Prostate gland (tissue), 2 donors: ENCODE measurements at regions not wholly inside any gene's neighbourhood (a gene's known extent, or its start where the extent isn't known, plus 50 kb on each side); places are given as distances from the start of the nearest gene placed in this dataset.

ENCODE experiments used
- DNase-seq: peaks from one replicate; pipeline ENCODE4 v3.0.0-alpha.2; 2019; ENCODE audit warnings: low spot score
- H3K27ac ChIP-seq, 2 donors: fragments of 200-600 bp; sonication (generic); 2 replicates each; pipeline ENCODE4 v1.5.1; 2017 to 2019
- H3K27me3 ChIP-seq: fragments of 200-600 bp; sonication (generic); replicated peaks from 2 replicates; pipeline ENCODE4 v1.5.1; 2019; ENCODE audit not compliant: insufficient read depth
- H3K36me3 ChIP-seq, 2 donors: fragments of 200-600 bp; sonication (generic); 1 replicate in 1 of 2; 2 replicates in 1 of 2; pipeline versions ENCODE4 v1.5.1 to v1.8.1; 2017 to 2019
- H3K4me1 ChIP-seq: fragments of 200-600 bp; sonication (generic); replicated peaks from 2 replicates; pipeline ENCODE4 v1.5.1; 2019
- H3K4me3 ChIP-seq, 2 donors: fragments of 200-600 bp; sonication (generic); 2 replicates each; pipeline ENCODE4 v1.5.1; 2017 to 2019
- H3K9me3 ChIP-seq: fragments of 200-600 bp; sonication (generic); 2 replicates; pipeline ENCODE4 v1.5.1; 2017
- CTCF ChIP-seq, 4 experiments: fragments of 200-600 bp in 2 of 4; fragments of 450-650 bp in 2 of 4; sonication (generic) in 2 of 4; IDR thresholded peaks; 1 replicate in 3 of 4; 2 replicates in 1 of 4; pipeline ENCODE4 v1.5.1; 2016 to 2019; ENCODE audit warnings: antibody characterized with exemption in 4 of 4, mild to moderate bottlenecking in 2 of 4, moderate library complexity in 2 of 4
- POLR2A ChIP-seq: fragments of 450-650 bp; IDR thresholded peaks from one replicate; pipeline ENCODE4 v1.6.1; 2016; ENCODE audit warnings: antibody characterized with exemption, mild to moderate bottlenecking
- POLR2AphosphoS5 ChIP-seq: sonication (generic); formaldehyde crosslinking; IDR thresholded peaks from one replicate; pipeline ENCODE4 v1.6.1; 2017; ENCODE audit warnings: antibody characterized with exemption
- WGBS: methylation state at CpG from one replicate; pipeline ENCODE4 v1.1.5; 2018; 5-methylcytosine and 5-hydroxymethylcytosine counted together
- intact Hi-C: fragments of 100-400 bp; cut with DNase I; formaldehyde crosslinking; loops from one replicate; pipeline ENCODE4 v1.14.2; 2022

GRCh38 chrX:30948626-30949025 lies 59.6 kb upstream of the TAB3 start:
- intact Hi-C loops = no loop called here
- Histone ChIP-seq H3K4me3 (no peak overlapping the region), H3K27me3 (no peaks in the 10 kb centered on the region), H3K9me3 (no peaks in the 10 kb centered on the region), H3K4me1 (no peaks in the 10 kb centered on the region), H3K36me3 (no peaks in the 10 kb centered on the region), H3K27ac (no peak overlapping the region)
- TF ChIP-seq POLR2A = no peak
- no peak for TF ChIP-seq POLR2AphosphoS5
- TF ChIP-seq CTCF (IDR thresholded peaks at IDR 0.05) = no peak
- WGBS = 87% methylated on average over 3 of the region's 3 CpGs
- DNase-seq = no peak

- H3K9me3 ChIP-seq = no peaks in the 10 kb centered on the region
- WGBS = 77% methylated on average over 2 of the region's 2 CpGs
- H3K4me1 ChIP-seq = no peaks in the 10 kb centered on the region
- no peak overlapping the region for H3K27ac ChIP-seq
- no peak overlapping the region for H3K4me3 ChIP-seq
- no peak for TF ChIP-seq POLR2AphosphoS5
- TF ChIP-seq POLR2A = no peak
- TF ChIP-seq CTCF (IDR thresholded peaks at IDR 0.05) = no peak
- H3K36me3 ChIP-seq = no peaks in the 10 kb centered on the region
- intact Hi-C loops = no loop called here
- DNase-seq = no peak
- no peaks in the 10 kb centered on the region for H3K27me3 ChIP-seq
Observed at GRCh38 chrX:30948051-30948450, 59.0 kb upstream of the TAB3 start.

GRCh38 chrX:30943984-30944383 lies 54.9 kb upstream of the TAB3 start:
- no peaks in the 10 kb centered on the region for H3K27me3 ChIP-seq
- H3K27ac ChIP-seq = no peak overlapping the region
- no peak overlapping the region for H3K4me3 ChIP-seq
- DNase-seq = no peak
- no peak for TF ChIP-seq POLR2AphosphoS5
- TF ChIP-seq POLR2A = no peak
- TF ChIP-seq CTCF (IDR thresholded peaks at IDR 0.05) = no peak
- no peaks in the 10 kb centered on the region for H3K36me3 ChIP-seq
- H3K4me1 ChIP-seq = no peaks in the 10 kb centered on the region
- intact Hi-C loops = no loop called here
- no peaks in the 10 kb centered on the region for H3K9me3 ChIP-seq

- TF ChIP-seq CTCF (IDR thresholded peaks at IDR 0.05) (no peak), POLR2A (no peak), POLR2AphosphoS5 (no peak)
- Histone ChIP-seq H3K27ac (no peak overlapping the region), H3K4me1 (no peaks in the 10 kb centered on the region), H3K4me3 (no peak overlapping the region), H3K36me3 (no peaks in the 10 kb centered on the region), H3K27me3 (no peaks in the 10 kb centered on the region), H3K9me3 (no peaks in the 10 kb centered on the region)
- intact Hi-C loops = no loop called here
- 73% methylated on average over 1 of the region's 1 CpG for WGBS
- DNase-seq = no peak
Observed at GRCh38 chrX:30941898-30942297, 52.8 kb upstream of the TAB3 start.

- no peak overlapping the region for H3K4me3 ChIP-seq
- DNase-seq = no peak
- no peaks in the 10 kb centered on the region for H3K36me3 ChIP-seq
- no peak for TF ChIP-seq POLR2A
- no peak for TF ChIP-seq POLR2AphosphoS5
- no peak for TF ChIP-seq CTCF (IDR thresholded peaks at IDR 0.05)
- no peaks in the 10 kb centered on the region for H3K27me3 ChIP-seq
- no peak overlapping the region for H3K27ac ChIP-seq
- no peaks in the 10 kb centered on the region for H3K9me3 ChIP-seq
- H3K4me1 ChIP-seq = no peaks in the 10 kb centered on the region
- 80% methylated on average over 4 of the region's 4 CpGs for WGBS
- intact Hi-C loops = no loop called here
Observed at GRCh38 chrX:30939928-30940327, 50.9 kb upstream of the TAB3 start.
